ENCODE measurements at regions not wholly inside any gene's neighbourhood (a gene's known extent, or its start where the extent isn't known, plus 50 kb on each side); places are given as distances from the start of the nearest gene placed in this dataset.
"Not testable (repeated sequence)": the region's sequence is repeated elsewhere in the genome, so short reads cannot be mapped to it uniquely, and the experiment has no call there.

DNA sequence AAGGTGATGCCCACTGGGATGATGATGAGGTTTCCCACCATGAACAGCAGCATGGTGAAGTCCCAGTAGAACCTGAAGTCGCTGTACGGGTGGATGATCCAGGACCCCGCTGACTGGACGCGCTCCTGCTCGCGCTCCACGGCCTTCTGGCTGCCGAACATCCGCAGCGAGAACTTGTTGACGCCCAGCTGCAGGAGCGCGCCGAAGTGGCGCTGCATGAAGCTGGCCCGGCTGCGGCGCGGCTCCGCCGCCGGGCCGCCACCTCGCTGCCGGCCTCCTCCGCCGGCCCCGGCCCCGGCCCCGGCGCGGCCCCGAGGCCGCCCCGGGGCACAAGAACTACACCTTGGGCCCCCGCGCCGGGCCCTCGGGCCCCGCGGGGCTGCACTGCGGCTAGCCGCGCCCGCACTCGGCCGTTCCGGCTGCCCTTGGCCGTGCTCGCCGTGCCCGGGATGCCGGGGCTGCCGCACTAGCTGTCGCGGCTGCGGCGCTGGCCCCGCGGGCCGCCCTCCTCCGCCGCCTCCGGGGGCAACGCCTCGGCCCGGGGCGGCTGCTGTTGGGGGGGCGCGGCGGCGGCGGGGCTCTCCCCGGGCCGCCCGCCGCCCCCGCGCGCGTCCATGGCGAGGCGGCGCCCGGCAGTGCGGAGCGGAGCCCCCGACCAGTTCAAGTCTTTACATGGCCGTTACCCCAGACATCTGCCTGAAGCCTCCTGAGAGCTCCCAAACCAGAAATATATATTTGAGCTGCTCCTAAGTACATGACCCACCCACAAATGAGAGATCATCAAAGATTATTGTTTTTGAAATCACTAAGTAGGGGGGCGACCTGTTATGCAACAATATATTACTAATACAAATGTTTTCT is 87.8 kb downstream of the GOLGA8K start:
- H3K9me3 Mint-ChIP-seq (ENCODE audit: unreplicated experiment); H3K4me1 Mint-ChIP-seq (ENCODE audit: low read depth, unreplicated experiment); H3K4me1 ChIP-seq; H3K36me3 ChIP-seq (ENCODE audit: control insufficient read depth, insufficient read depth, low read length); DNase-seq; CTCF ChIA-PET; H3K36me3 Mint-ChIP-seq (ENCODE audit: insufficient read depth, unreplicated experiment); BruUV-seq (replicated peaks); H3K4me3 ChIP-seq (ENCODE audit: low read depth, low read length); H3K9me3 ChIP-seq; H3K4me3 Mint-ChIP-seq (ENCODE audit: unreplicated experiment); POLR2A ChIA-PET; H3K27me3 Mint-ChIP-seq (ENCODE audit: insufficient read depth, unreplicated experiment); H3K27me3 ChIP-seq (replicated peaks; ENCODE audit: control insufficient read depth, insufficient read depth, low read length); H3K27ac Mint-ChIP-seq (ENCODE audit: unreplicated experiment); intact Hi-C loops (cut with micrococcal nuclease; ENCODE audit: unreplicated experiment): not testable (repeated sequence)

DNA sequence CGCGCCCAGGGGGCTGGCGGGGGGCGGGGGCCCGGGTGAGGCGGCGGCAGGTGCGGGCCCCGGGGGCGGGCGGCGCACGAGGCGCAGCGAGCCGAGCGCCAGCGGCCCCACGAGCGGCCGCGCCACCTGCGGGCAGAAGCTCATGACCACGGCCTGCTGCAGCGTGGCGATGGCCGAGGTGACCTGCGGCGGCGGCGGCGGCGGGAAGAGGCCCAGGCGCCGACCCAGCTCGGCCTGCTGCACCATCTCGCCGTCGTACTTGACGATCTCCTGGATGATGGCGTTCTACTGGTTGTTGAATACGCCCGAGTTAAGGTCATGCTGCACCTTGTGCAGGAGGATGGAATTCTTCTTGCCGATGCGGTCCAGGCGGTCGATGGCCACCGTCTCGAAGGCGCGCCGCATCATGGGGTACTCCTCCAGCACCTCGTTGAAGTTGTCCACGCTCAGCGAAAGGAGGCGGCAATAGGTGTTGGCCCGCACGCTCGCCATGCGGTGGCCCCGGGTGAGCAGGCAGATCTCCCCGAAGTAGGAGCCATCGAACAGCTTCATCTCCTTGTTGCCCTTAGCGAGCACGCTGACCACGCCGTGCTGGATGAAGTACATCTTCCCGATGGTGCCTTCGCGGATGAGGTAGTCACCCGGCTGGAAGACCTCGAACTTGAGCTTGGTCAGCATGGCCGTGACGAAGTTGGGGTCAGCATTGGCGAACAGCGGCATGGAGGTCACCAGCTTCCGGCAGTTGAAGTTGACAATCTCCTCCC is 89.5 kb downstream of the GOLGA8K start:
- H3K4me1 Mint-ChIP-seq (ENCODE audit: low read depth, unreplicated experiment); H3K4me3 Mint-ChIP-seq (ENCODE audit: unreplicated experiment); CTCF ChIA-PET; H3K4me3 ChIP-seq (ENCODE audit: low read depth, low read length); H3K27me3 Mint-ChIP-seq (ENCODE audit: insufficient read depth, unreplicated experiment); intact Hi-C loops (cut with micrococcal nuclease; ENCODE audit: unreplicated experiment); H3K27me3 ChIP-seq (replicated peaks; ENCODE audit: control insufficient read depth, insufficient read depth, low read length); H3K9me3 Mint-ChIP-seq (ENCODE audit: unreplicated experiment); H3K36me3 Mint-ChIP-seq (ENCODE audit: insufficient read depth, unreplicated experiment); POLR2A ChIA-PET; H3K36me3 ChIP-seq (ENCODE audit: control insufficient read depth, insufficient read depth, low read length); BruUV-seq (replicated peaks); H3K27ac Mint-ChIP-seq (ENCODE audit: unreplicated experiment); DNase-seq; H3K4me1 ChIP-seq; H3K9me3 ChIP-seq: not testable (repeated sequence)

DNA sequence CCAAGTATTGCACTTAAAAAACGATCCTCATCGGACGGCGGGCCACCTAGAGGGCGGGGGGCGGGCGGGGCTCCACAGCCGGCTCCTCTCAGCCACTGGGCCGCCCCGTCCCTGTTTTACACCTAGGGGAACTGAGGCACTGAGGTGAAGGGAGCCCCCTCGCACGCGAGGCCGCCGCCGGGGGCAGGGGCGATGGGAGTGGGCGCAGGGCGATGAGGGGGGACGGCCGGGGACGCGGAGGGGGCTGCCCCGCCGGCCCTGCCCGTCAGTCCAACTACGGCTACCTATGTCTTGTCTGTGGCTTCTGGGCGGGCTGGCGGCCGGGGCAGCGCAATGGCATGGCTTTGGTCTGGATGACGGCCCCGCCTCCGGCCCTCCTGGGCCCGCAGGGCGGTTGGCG is 90.4 kb downstream of the GOLGA8K start:
- H3K27ac Mint-ChIP-seq (ENCODE audit: unreplicated experiment); H3K4me3 Mint-ChIP-seq (ENCODE audit: unreplicated experiment); H3K9me3 Mint-ChIP-seq (ENCODE audit: unreplicated experiment); H3K4me3 ChIP-seq (ENCODE audit: low read depth, low read length); H3K4me1 ChIP-seq; H3K36me3 ChIP-seq (ENCODE audit: control insufficient read depth, insufficient read depth, low read length); H3K36me3 Mint-ChIP-seq (ENCODE audit: insufficient read depth, unreplicated experiment); H3K27me3 Mint-ChIP-seq (ENCODE audit: insufficient read depth, unreplicated experiment); H3K4me1 Mint-ChIP-seq (ENCODE audit: low read depth, unreplicated experiment); H3K9me3 ChIP-seq; BruUV-seq (replicated peaks); H3K27me3 ChIP-seq (replicated peaks; ENCODE audit: control insufficient read depth, insufficient read depth, low read length); DNase-seq; intact Hi-C loops (cut with micrococcal nuclease; ENCODE audit: unreplicated experiment); POLR2A ChIA-PET; CTCF ChIA-PET: not testable (repeated sequence)

DNA sequence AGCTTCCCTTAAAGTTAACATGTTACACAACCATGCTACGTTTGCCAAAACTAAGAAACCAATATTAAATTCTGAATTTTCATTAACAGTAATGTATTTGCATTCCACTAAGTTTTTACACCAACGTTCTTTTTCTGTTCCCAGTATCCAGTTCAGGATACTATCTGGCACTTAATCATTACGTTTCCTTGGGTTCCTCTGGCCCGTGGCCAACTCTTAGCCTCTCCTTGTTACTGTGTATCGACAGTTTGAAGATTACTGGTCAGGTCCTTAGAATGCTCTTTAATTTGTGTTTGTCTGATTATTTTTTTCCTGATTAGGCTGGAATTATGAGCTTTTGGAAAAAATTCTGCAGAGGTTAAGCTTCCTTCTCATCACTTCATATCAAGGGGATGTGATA is 95.5 kb downstream of the GOLGA8K start:
- POLR2A ChIA-PET; intact Hi-C loops (cut with micrococcal nuclease; ENCODE audit: unreplicated experiment); CTCF ChIA-PET; H3K4me1 ChIP-seq; H3K27me3 Mint-ChIP-seq (ENCODE audit: insufficient read depth, unreplicated experiment); H3K27ac Mint-ChIP-seq (ENCODE audit: unreplicated experiment); H3K4me3 ChIP-seq (ENCODE audit: low read depth, low read length); H3K27me3 ChIP-seq (replicated peaks; ENCODE audit: control insufficient read depth, insufficient read depth, low read length); H3K4me3 Mint-ChIP-seq (ENCODE audit: unreplicated experiment); H3K9me3 ChIP-seq; H3K36me3 Mint-ChIP-seq (ENCODE audit: insufficient read depth, unreplicated experiment); H3K4me1 Mint-ChIP-seq (ENCODE audit: low read depth, unreplicated experiment); H3K9me3 Mint-ChIP-seq (ENCODE audit: unreplicated experiment); H3K36me3 ChIP-seq (ENCODE audit: control insufficient read depth, insufficient read depth, low read length); DNase-seq; BruUV-seq (replicated peaks): not testable (repeated sequence)

DNA sequence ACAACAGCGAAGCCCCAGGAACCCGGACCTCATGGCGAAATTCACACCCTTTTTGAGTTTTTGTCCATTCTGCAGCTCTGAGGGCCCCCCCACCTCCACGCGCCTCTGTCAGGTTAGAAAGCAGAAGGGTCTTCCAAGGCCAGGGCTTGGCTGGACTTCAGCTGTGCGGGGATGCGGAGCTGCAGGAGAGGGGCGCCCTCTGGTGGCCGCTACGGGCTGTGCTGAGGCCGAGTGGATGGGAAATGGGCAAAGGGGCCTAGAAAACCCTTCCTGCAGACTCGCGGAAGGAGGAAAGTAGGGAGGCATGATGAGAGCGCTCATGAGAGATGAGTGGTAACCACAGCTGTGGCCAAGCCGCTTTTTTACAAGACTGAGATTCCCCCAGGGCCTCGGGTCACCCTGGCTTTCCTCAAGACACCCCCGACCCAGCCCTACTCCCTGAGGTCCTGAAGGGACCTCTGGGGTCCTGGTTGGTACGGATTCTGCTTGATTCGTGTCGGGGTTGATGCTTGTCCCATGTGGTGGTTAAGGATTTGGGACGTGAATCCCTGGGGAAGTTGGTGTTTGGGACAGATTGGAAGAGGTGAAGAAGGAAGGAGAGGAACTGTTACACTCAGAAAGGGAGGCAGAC is 126.8 kb downstream of the GOLGA8K start:
- H3K4me1 Mint-ChIP-seq (ENCODE audit: low read depth, unreplicated experiment); POLR2A ChIA-PET; H3K4me3 Mint-ChIP-seq (ENCODE audit: unreplicated experiment); DNase-seq; H3K4me1 ChIP-seq; intact Hi-C loops (cut with micrococcal nuclease; ENCODE audit: unreplicated experiment); H3K9me3 Mint-ChIP-seq (ENCODE audit: unreplicated experiment); H3K4me3 ChIP-seq (ENCODE audit: low read depth, low read length); H3K36me3 Mint-ChIP-seq (ENCODE audit: insufficient read depth, unreplicated experiment); H3K27me3 ChIP-seq (replicated peaks; ENCODE audit: control insufficient read depth, insufficient read depth, low read length); H3K27ac Mint-ChIP-seq (ENCODE audit: unreplicated experiment); CTCF ChIA-PET; H3K9me3 ChIP-seq; BruUV-seq (replicated peaks); H3K27me3 Mint-ChIP-seq (ENCODE audit: insufficient read depth, unreplicated experiment); H3K36me3 ChIP-seq (ENCODE audit: control insufficient read depth, insufficient read depth, low read length): not testable (repeated sequence)

DNA sequence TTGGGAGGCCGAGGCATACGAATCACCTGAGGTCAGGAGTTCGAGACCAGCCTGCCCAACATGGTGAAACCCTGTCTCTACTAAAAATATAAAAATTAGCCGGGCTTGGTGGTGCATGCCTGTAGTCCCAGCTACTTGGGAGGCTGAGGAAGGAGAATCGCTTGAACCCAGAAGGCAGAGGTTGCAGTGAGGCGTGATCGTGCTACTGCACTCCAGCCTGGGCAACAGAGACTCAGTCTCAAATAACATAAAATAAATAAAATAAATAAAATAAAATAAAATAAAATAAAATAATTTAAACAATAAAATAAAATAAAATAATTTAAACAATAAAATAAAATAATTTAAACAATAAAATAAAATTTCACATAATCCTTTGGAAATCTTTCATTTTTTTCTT is 149.1 kb downstream of the GOLGA8K start:
- H3K27me3 ChIP-seq (replicated peaks; ENCODE audit: control insufficient read depth, insufficient read depth, low read length); H3K4me1 Mint-ChIP-seq (ENCODE audit: low read depth, unreplicated experiment); H3K27ac Mint-ChIP-seq (ENCODE audit: unreplicated experiment); H3K4me3 Mint-ChIP-seq (ENCODE audit: unreplicated experiment); H3K27me3 Mint-ChIP-seq (ENCODE audit: insufficient read depth, unreplicated experiment); H3K36me3 ChIP-seq (ENCODE audit: control insufficient read depth, insufficient read depth, low read length); H3K9me3 ChIP-seq; H3K9me3 Mint-ChIP-seq (ENCODE audit: unreplicated experiment); H3K4me3 ChIP-seq (ENCODE audit: low read depth, low read length); CTCF ChIA-PET; intact Hi-C loops (cut with micrococcal nuclease; ENCODE audit: unreplicated experiment); POLR2A ChIA-PET; H3K36me3 Mint-ChIP-seq (ENCODE audit: insufficient read depth, unreplicated experiment); DNase-seq; BruUV-seq (replicated peaks); H3K4me1 ChIP-seq: not testable (repeated sequence)

DNA sequence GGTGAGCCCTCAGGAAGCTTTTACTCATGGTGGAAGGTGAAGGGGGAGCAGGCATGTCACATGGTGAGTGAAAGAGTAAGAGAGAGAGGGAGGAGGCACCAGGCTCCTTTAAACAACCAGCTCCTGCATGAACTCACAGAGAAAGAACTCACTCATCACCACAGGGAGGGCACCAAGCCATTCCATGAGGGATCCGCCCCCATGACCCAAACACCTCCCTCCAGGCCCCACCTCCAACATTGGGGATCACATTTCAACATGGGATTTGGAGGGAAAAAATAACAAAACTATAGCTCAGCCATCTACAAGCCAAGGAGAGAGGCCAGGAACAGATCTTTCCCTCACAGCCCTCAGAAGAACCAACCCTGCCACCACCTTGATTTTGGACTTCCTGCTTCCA is 153.9 kb downstream of the GOLGA8K start:
- H3K27ac Mint-ChIP-seq (ENCODE audit: unreplicated experiment); H3K4me1 Mint-ChIP-seq (ENCODE audit: low read depth, unreplicated experiment); H3K4me1 ChIP-seq; H3K36me3 ChIP-seq (ENCODE audit: control insufficient read depth, insufficient read depth, low read length); H3K27me3 Mint-ChIP-seq (ENCODE audit: insufficient read depth, unreplicated experiment); H3K9me3 ChIP-seq; H3K27me3 ChIP-seq (replicated peaks; ENCODE audit: control insufficient read depth, insufficient read depth, low read length); H3K9me3 Mint-ChIP-seq (ENCODE audit: unreplicated experiment); H3K4me3 ChIP-seq (ENCODE audit: low read depth, low read length); H3K36me3 Mint-ChIP-seq (ENCODE audit: insufficient read depth, unreplicated experiment); POLR2A ChIA-PET; CTCF ChIA-PET; H3K4me3 Mint-ChIP-seq (ENCODE audit: unreplicated experiment); intact Hi-C loops (cut with micrococcal nuclease; ENCODE audit: unreplicated experiment); DNase-seq; BruUV-seq (replicated peaks): not testable (repeated sequence)

Measured in Caco-2 (cell line).